Fibroblast of the aortic adventitia (primary cell): ENCODE measurements at regions not wholly inside any gene's neighbourhood (a gene's known extent, or its start where the extent isn't known, plus 50 kb on each side); places are given as distances from the start of the nearest gene placed in this dataset.

Experiments
- DNase-seq: peaks from one replicate; pipeline ENCODE4 v3.0.0-alpha.2; 2010; ENCODE audit warnings: low read depth
- H3K4me3 ChIP-seq: 2 replicates; pipeline ENCODE4 v1.5.1; 2011; ENCODE audit warnings: low read depth, mild to moderate bottlenecking, control low read depth, low read length, moderate library complexity
- TF ChIP-seq, protein P1 (sequence below): IDR thresholded peaks from 2 replicates; pipeline ENCODE4 v1.5.1; 2011; ENCODE audit warnings: mild to moderate bottlenecking, low read length, control low read depth, inconsistent platforms; ENCODE audit not compliant: insufficient read depth

DNA sequence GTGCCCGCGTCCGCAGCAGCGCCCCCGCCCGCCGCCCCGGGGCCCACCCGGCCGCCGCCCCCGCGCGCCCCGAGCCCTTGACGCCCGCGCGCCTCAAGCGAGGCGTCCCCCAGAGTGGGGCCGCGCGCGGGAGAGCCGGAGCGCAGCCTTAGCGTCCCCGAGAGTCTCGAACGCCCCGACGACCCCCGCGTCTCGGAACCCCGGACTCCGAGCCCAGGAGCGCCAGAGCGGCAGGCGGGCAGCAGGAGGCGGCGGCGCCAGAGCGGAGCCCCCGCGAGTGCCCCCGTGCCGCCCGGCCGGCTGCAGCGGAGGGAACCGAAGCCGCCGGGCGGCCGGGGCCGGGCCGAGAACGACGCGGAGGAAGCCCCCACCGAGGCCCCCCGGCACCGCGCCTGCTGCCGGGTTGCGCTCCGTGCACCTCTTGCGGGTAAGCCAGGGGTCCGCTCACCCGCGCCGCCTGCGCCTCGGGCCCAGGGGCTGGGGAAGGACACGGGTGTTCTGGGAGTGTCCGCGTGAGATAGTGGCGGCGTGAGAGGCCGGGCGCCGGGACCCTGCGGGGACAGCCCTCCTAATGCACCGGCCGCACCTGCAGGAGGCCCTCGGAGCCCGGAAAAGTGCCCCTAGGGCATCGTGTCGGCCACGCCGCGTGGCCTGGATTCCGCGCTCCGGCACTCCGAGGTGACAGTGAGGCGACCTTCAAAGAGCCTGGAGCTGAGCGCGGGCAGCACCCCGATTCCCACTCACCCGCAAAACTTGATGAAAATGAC lies 52.0 kb upstream of the ULK4 start:
- no peak for DNase-seq

DNA sequence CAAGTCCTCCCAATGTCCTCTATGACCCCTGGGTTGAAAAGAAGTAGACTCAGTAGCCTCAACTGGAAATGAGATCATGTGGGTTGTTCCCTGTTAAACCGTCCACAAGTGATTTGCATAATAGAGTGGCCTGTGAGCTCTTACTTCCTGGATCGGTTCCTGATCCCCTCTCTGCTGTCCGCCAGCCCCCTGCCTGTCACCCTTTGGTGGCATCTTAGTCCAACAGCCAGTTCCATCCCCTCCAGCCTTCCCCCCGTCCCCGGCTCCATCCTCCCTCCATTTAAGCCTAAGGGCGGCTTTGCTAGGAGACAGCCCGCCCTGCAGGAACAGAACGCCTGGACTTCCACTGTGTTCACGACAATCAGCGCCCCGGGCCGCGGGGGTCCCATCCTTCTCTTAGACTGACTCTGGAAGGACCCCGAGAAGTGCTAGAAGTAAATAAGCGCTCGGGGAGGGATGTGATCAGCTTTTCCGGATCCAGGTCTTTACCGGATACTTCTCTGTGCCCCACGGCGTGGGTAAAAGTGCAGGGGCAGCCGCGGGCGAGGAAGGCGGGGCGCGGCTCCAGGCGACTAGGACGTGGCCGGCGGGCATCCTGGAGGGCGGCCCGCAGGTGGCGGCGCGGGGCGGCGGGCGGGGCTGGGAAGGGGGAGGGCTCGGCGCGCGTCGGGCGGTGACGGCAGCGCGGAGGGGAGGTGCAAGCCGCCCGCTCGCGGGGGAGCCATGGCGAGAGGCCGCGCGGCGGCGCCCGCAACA lies 51.2 kb upstream of the ULK4 start:
- H3K4me3 ChIP-seq = peak overlapping the region; percentile 91
- DNase-seq = peak; percentile 46
- TF ChIP-seq, protein P1, sequence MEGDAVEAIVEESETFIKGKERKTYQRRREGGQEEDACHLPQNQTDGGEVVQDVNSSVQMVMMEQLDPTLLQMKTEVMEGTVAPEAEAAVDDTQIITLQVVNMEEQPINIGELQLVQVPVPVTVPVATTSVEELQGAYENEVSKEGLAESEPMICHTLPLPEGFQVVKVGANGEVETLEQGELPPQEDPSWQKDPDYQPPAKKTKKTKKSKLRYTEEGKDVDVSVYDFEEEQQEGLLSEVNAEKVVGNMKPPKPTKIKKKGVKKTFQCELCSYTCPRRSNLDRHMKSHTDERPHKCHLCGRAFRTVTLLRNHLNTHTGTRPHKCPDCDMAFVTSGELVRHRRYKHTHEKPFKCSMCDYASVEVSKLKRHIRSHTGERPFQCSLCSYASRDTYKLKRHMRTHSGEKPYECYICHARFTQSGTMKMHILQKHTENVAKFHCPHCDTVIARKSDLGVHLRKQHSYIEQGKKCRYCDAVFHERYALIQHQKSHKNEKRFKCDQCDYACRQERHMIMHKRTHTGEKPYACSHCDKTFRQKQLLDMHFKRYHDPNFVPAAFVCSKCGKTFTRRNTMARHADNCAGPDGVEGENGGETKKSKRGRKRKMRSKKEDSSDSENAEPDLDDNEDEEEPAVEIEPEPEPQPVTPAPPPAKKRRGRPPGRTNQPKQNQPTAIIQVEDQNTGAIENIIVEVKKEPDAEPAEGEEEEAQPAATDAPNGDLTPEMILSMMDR = no peak

More for the DNA sequence above, 52.0 kb upstream of the ULK4 start:
- H3K4me3 ChIP-seq = peak overlapping the region; percentile 91
- TF ChIP-seq, protein P1 = no peak

DNA sequence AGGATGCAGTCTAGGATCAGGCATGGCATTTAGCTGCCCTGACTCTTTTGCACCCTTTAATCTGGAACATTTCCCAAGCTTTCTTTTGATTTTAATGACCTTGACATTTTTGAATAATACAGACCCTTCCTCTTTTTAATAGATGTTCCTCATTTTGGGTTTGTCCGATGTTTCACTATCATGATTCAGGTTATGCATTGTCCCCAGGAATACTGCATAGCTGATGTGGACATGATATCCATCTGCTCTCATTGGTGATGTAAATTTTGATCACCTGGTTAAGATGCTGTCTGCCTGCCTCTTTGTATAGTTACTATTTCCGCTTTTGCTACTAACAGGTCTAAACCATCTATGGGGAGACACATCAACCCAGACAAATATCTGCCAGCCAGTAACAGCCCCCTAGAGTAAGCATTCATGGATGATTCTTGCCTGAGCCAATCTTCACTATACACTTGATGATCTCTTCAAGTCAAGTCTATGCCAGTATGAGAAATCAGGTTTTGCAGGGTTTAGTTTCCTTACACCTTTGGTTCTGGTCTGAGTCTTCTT lies 50.6 kb upstream of the ULK4 start:
- TF ChIP-seq, protein P1 = no peak
- H3K4me3 ChIP-seq = no peak overlapping the region
- no peak for DNase-seq
